Transverse colon (tissue), 4 donors: ENCODE measurements at regions not wholly inside any gene's neighbourhood (a gene's known extent, or its start where the extent isn't known, plus 50 kb on each side); places are given as distances from the start of the nearest gene placed in this dataset.

Experiments used
- CTCF ChIP-seq, 5 experiments: fragments of 200-600 bp in 3 of 5; fragments of 450-650 bp in 2 of 5; sonication (generic) in 3 of 5; IDR thresholded peaks; 1 replicate in 2 of 5; 2 replicates in 3 of 5; pipeline ENCODE4 v1.5.1; 2016 to 2017; ENCODE audit warnings: antibody characterized with exemption in 5 of 5, inconsistent platforms in 3 of 5, mild to moderate bottlenecking in 2 of 5, moderate library complexity in 1 of 5
- POLR2AphosphoS5 ChIP-seq, 3 donors: sonication (generic); formaldehyde crosslinking; IDR thresholded peaks; one replicate each; pipeline ENCODE4 v1.6.1; 2016; ENCODE audit warnings: antibody characterized with exemption in 3 of 3

GRCh38 chr11:36746886-36747710 is 149.1 kb upstream of the RAG2 start:
- TF ChIP-seq CTCF (IDR thresholded peaks at IDR 0.05) (peak; percentile 96 to 99 (median 96)), POLR2AphosphoS5 (IDR thresholded peaks at IDR 0.05) (no peak)
